ENCODE measurements at regions not wholly inside any gene's neighbourhood (a gene's known extent, or its start where the extent isn't known, plus 50 kb on each side); places are given as distances from the start of the nearest gene placed in this dataset.

GRCh38 chr9:102862478-102862877 lies 132.7 kb upstream of the CYLC2 start:
- H3K4me1 ChIP-seq (ENCODE audit: low read length), result 0 out of 2 replicates have a peak, but pooled peaks cover 5% of the 10 kb centered on the region
- TF ChIP-seq EZH2phosphoT487 (IDR thresholded peaks at IDR 0.05; ENCODE audit: low read length) (no peak), EZH2 (optimal IDR thresholded peaks at IDR 0.05; ENCODE audit: low read depth, low read length) (no peak), CTCF (IDR thresholded peaks at IDR 0.05; ENCODE audit: low read length) (no peak)
- no peak overlapping the region for H3K4me3 ChIP-seq (ENCODE audit: low read length)
- H3K36me3 ChIP-seq (replicated peaks; ENCODE audit: insufficient read depth, low read length), result no peaks in the 10 kb centered on the region
- no peaks in the 10 kb centered on the region for H3K79me2 ChIP-seq (ENCODE audit: low read length)
- no peak overlapping the region for H2AFZ ChIP-seq (ENCODE audit: low read length)
- no peaks in the 10 kb centered on the region for H3K27me3 ChIP-seq (replicated peaks; ENCODE audit: insufficient read depth, low read length)
- no peak overlapping the region for H3K27ac ChIP-seq (ENCODE audit: low read length)
- H3K4me2 ChIP-seq (ENCODE audit: low read depth, low read length), result no peak overlapping the region
- H3K9me2 ChIP-seq (replicated peaks; ENCODE audit: insufficient read depth, low read length), result no peaks in the 10 kb centered on the region; the same call in 1 of the 2 replicates
- no peak overlapping the region for H3K9ac ChIP-seq (ENCODE audit: low read length)
- 0 out of 2 replicates have a peak, but pooled peaks cover 2% of the 10 kb centered on the region for H3F3A ChIP-seq (ENCODE audit: insufficient read depth, low read length)
- no peak for DNase-seq
- no peaks in the 10 kb centered on the region for H4K20me1 ChIP-seq (ENCODE audit: insufficient read depth, low read length)
- no peaks in the 10 kb centered on the region for H3K9me3 ChIP-seq (replicated peaks; ENCODE audit: insufficient read depth, low read length)

GRCh38 chr9:102855641-102856040 lies 139.5 kb upstream of the CYLC2 start:
- H3K27ac ChIP-seq (ENCODE audit: low read length), result no peak overlapping the region
- H3K9me3 ChIP-seq (replicated peaks; ENCODE audit: insufficient read depth, low read length), result no peaks in the 10 kb centered on the region
- no peaks in the 10 kb centered on the region for H3K9me2 ChIP-seq (replicated peaks; ENCODE audit: insufficient read depth, low read length)
- H4K20me1 ChIP-seq (ENCODE audit: insufficient read depth, low read length), result no peaks in the 10 kb centered on the region
- no peak for TF ChIP-seq EZH2phosphoT487 (IDR thresholded peaks at IDR 0.05; ENCODE audit: low read length)
- no peak for TF ChIP-seq EZH2 (optimal IDR thresholded peaks at IDR 0.05; ENCODE audit: low read depth, low read length)
- no peak for TF ChIP-seq CTCF (IDR thresholded peaks at IDR 0.05; ENCODE audit: low read length)
- no peak overlapping the region for H3K9ac ChIP-seq (ENCODE audit: low read length)
- H2AFZ ChIP-seq (ENCODE audit: low read length), result no peak overlapping the region
- H3K27me3 ChIP-seq (replicated peaks; ENCODE audit: insufficient read depth, low read length), result no peaks in the 10 kb centered on the region
- no peak overlapping the region for H3K4me2 ChIP-seq (ENCODE audit: low read depth, low read length)
- no peaks in the 10 kb centered on the region for H3K36me3 ChIP-seq (replicated peaks; ENCODE audit: insufficient read depth, low read length)
- DNase-seq, result no peak
- no peaks in the 10 kb centered on the region for H3K79me2 ChIP-seq (ENCODE audit: low read length)
- no peak overlapping the region for H3K4me3 ChIP-seq (ENCODE audit: low read length)
- H3F3A ChIP-seq (ENCODE audit: insufficient read depth, low read length), result no peaks in the 10 kb centered on the region
- H3K4me1 ChIP-seq (ENCODE audit: low read length), result no peaks in the 10 kb centered on the region

- Histone ChIP-seq H3K4me1 (ENCODE audit: low read length) (no peaks in the 10 kb centered on the region), H3K79me2 (ENCODE audit: low read length) (no peaks in the 10 kb centered on the region), H3K27ac (ENCODE audit: low read length) (no peak overlapping the region), H3K4me2 (ENCODE audit: low read depth, low read length) (no peak overlapping the region), H3K9me3 (replicated peaks; ENCODE audit: insufficient read depth, low read length) (no peaks in the 10 kb centered on the region), H2AFZ (ENCODE audit: low read length) (no peak overlapping the region), H3F3A (ENCODE audit: insufficient read depth, low read length) (no peaks in the 10 kb centered on the region), H3K36me3 (replicated peaks; ENCODE audit: insufficient read depth, low read length) (no peaks in the 10 kb centered on the region), H4K20me1 (ENCODE audit: insufficient read depth, low read length) (no peaks in the 10 kb centered on the region), H3K9ac (ENCODE audit: low read length) (no peak overlapping the region), H3K27me3 (replicated peaks; ENCODE audit: insufficient read depth, low read length) (no peaks in the 10 kb centered on the region), H3K9me2 (replicated peaks; ENCODE audit: insufficient read depth, low read length) (no peaks in the 10 kb centered on the region), H3K4me3 (ENCODE audit: low read length) (no peak overlapping the region)
- no peak for DNase-seq
- TF ChIP-seq CTCF (IDR thresholded peaks at IDR 0.05; ENCODE audit: low read length), result no peak
- TF ChIP-seq EZH2phosphoT487 (IDR thresholded peaks at IDR 0.05; ENCODE audit: low read length), result no peak
Measured at GRCh38 chr9:102845827-102846371, 149.2 kb upstream of the CYLC2 start.
